ENCODE measurements at regions not wholly inside any gene's neighbourhood (a gene's known extent, or its start where the extent isn't known, plus 50 kb on each side); places are given as distances from the start of the nearest gene placed in this dataset.

DNA sequence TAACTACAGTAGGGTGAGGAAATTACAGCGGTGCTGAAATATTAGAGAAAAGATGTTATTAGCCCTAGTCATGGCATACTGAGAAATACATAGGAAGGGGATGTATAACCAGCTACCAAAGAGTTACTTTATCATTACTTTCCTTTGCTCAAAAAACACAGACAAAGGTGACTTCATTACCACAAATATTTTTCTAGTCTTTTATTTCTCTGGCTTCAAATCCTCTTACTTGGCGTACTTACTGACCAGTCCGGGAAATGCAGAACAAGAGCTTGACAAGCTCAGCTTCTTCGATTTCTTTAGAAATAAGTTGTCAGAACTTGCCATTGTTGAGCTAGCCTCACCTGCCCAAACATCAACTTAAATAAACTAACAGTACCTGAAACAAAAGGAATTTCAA is 142.1 kb upstream of the TMCO5A start:
- no peaks in the 10 kb centered on the region for H3K36me3 ChIP-seq (ENCODE audit: control insufficient read depth, insufficient read depth, low read length)
- DNase-seq (ENCODE audit: low read depth) = no peak
- no peak overlapping the region for H3K4me3 ChIP-seq (ENCODE audit: low read depth, low read length)

DNA sequence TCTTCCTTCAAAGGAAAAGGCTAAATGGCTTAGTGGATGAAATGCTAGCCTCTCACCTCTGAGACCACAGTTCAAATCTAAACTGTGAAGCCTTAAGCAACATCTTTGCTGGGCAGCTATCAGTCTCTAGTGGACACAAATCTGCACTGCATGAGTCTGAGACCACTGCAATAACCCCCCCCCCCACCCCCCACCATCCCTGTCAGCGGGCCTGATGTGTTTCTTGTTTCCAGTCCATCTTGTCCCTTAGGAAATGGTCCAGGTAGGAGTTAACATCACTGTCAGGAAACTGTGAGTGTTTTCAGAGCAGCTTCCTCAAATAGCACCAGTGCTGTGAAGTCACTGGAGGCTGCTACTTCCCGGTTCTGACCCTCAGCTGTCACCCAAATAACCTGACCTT is 140.6 kb upstream of the TMCO5A start:
- no peak overlapping the region for H3K4me3 ChIP-seq (ENCODE audit: low read depth, low read length)
- no peaks in the 10 kb centered on the region for H3K27me3 ChIP-seq (ENCODE audit: control insufficient read depth, insufficient read depth, low read length)
- DNase-seq (ENCODE audit: low read depth) = no peak
- TF ChIP-seq, protein P1, sequence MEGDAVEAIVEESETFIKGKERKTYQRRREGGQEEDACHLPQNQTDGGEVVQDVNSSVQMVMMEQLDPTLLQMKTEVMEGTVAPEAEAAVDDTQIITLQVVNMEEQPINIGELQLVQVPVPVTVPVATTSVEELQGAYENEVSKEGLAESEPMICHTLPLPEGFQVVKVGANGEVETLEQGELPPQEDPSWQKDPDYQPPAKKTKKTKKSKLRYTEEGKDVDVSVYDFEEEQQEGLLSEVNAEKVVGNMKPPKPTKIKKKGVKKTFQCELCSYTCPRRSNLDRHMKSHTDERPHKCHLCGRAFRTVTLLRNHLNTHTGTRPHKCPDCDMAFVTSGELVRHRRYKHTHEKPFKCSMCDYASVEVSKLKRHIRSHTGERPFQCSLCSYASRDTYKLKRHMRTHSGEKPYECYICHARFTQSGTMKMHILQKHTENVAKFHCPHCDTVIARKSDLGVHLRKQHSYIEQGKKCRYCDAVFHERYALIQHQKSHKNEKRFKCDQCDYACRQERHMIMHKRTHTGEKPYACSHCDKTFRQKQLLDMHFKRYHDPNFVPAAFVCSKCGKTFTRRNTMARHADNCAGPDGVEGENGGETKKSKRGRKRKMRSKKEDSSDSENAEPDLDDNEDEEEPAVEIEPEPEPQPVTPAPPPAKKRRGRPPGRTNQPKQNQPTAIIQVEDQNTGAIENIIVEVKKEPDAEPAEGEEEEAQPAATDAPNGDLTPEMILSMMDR (IDR thresholded peaks at IDR 0.05; ENCODE audit: insufficient read depth, low read length, poor library complexity, severe bottlenecking) = peak; percentile 41
- H3K36me3 ChIP-seq (ENCODE audit: control insufficient read depth, insufficient read depth, low read length) = no peaks in the 10 kb centered on the region

More for the DNA sequence above, 142.1 kb upstream of the TMCO5A start:
- no peaks in the 10 kb centered on the region for H3K27me3 ChIP-seq (ENCODE audit: control insufficient read depth, insufficient read depth, low read length)
- TF ChIP-seq, protein P1 (IDR thresholded peaks at IDR 0.05; ENCODE audit: insufficient read depth, low read length, poor library complexity, severe bottlenecking) = no peak

DNA sequence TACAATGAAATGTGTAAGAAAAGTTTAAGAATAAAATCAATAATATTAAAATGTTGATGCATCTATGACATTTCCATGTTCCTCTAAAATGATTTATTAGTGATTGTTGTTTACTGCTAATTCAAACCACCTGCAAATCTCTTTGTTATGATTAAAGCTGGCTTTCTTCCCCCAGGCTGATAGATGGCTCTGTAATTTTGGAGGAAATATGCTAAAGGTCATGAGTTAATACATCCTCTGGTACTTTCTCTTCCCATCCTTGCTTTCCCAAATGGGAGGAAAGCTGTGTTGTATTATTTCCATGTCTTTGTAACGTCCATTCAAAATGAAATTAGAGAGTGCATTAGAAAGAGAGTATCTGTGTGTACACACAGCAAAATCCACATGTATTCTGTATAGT is 139.5 kb upstream of the TMCO5A start:
- Histone ChIP-seq H3K27me3 (ENCODE audit: control insufficient read depth, insufficient read depth, low read length) (no peaks in the 10 kb centered on the region), H3K4me3 (ENCODE audit: low read depth, low read length) (no peak overlapping the region), H3K36me3 (ENCODE audit: control insufficient read depth, insufficient read depth, low read length) (no peaks in the 10 kb centered on the region)
- TF ChIP-seq, protein P1 (IDR thresholded peaks at IDR 0.05; ENCODE audit: insufficient read depth, low read length, poor library complexity, severe bottlenecking) = no peak
- DNase-seq (ENCODE audit: low read depth) = no peak

DNA sequence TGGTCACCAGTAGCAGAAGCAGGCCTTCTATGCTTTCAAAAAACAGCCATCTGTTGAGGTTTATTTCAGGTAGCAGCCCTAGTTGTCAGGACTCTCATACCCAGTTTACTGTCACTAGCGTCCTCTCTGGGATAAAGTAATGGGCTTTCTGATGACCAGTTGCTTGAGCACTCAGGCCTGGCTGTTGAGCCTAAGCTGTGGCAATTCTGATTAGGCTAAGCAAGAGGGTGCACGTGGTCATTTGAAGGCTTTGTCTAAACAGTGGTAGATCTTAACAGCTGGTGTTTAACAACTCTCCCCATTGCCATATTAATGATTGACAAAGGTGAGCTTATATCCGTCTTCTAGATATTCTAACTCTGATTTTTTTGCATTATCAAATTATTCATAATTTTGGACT is 132.9 kb upstream of the TMCO5A start:
- Histone ChIP-seq H3K27me3 (ENCODE audit: control insufficient read depth, insufficient read depth, low read length) (no peaks in the 10 kb centered on the region), H3K36me3 (ENCODE audit: control insufficient read depth, insufficient read depth, low read length) (no peaks in the 10 kb centered on the region), H3K4me3 (ENCODE audit: low read depth, low read length) (no peak overlapping the region)
- TF ChIP-seq, protein P1 (IDR thresholded peaks at IDR 0.05; ENCODE audit: insufficient read depth, low read length, poor library complexity, severe bottlenecking) = no peak
- no peak for DNase-seq (ENCODE audit: low read depth)

DNA sequence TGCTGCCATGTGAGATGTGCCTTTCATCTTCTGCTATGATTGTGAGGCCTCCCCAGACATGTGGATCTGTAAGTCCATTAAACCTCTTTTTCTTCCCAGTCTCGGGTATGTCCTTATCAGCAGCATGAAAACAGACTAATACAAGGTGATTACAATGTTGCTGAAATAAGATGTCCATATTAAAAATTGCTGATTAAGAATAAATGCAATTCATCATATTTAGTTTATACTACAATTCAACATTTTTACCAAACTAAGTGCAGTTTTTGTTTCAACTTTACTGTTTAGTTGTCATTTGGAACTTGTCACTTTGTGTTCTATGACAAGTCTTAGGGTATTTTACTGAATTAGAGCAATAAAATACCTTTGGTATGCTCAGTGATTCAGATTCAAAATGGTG is 127.6 kb upstream of the TMCO5A start:
- Histone ChIP-seq H3K4me3 (ENCODE audit: low read depth, low read length) (no peak overlapping the region), H3K27me3 (ENCODE audit: control insufficient read depth, insufficient read depth, low read length) (no peaks in the 10 kb centered on the region), H3K36me3 (ENCODE audit: control insufficient read depth, insufficient read depth, low read length) (no peaks in the 10 kb centered on the region)
- no peak for DNase-seq (ENCODE audit: low read depth)
- TF ChIP-seq, protein P1 (IDR thresholded peaks at IDR 0.05; ENCODE audit: insufficient read depth, low read length, poor library complexity, severe bottlenecking) = no peak

DNA sequence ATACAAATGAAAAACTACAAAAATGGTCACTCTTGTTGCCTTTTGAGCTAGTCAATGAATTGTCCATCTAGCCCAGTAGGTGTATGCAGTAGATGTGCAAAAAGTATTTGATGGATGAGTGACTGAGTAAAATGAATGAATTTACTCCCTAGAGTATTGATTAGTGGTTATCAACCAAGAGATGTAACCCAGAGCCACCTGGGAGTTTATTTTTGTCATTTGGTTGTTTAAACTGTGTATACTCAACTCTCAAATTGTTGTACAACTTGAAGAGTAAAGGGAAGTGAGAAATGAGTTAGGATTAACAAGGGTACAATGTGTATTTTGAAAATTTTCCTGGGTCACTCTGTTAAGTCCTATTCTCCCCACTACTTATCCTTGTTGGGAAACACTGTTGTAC is 124.1 kb upstream of the TMCO5A start:
- TF ChIP-seq, protein P1 (IDR thresholded peaks at IDR 0.05; ENCODE audit: insufficient read depth, low read length, poor library complexity, severe bottlenecking) = no peak
- no peak for DNase-seq (ENCODE audit: low read depth)
- no peak overlapping the region for H3K4me3 ChIP-seq (ENCODE audit: low read depth, low read length)

More for the DNA sequence above, 124.1 kb upstream of the TMCO5A start:
- H3K27me3 ChIP-seq (ENCODE audit: control insufficient read depth, insufficient read depth, low read length) = no peaks in the 10 kb centered on the region
- H3K36me3 ChIP-seq (ENCODE audit: control insufficient read depth, insufficient read depth, low read length) = no peaks in the 10 kb centered on the region

All from kidney epithelial cell (primary cell).